Activated naive CD4-positive, alpha-beta T cell treated with anti-CD3 and anti-CD28 coated beads, Interleukin-2, amount 50 U/mL, for 24 hours (primary cell): ENCODE measurements at regions not wholly inside any gene's neighbourhood (a gene's known extent, or its start where the extent isn't known, plus 50 kb on each side); places are given as distances from the start of the nearest gene placed in this dataset.

Experiments used
- H3K27ac Mint-ChIP-seq: one replicate; pipeline ENCODE4 v1.8.0; 2021; ENCODE audit warnings: mild to moderate bottlenecking, mixed read lengths
- H3K27me3 Mint-ChIP-seq: one replicate; pipeline ENCODE4 v1.8.0; 2021; ENCODE audit warnings: mixed read lengths
- H3K36me3 Mint-ChIP-seq: one replicate; pipeline ENCODE4 v1.8.0; 2021; ENCODE audit warnings: mixed read lengths
- H3K4me1 Mint-ChIP-seq: one replicate; pipeline ENCODE4 v1.8.0; 2021; ENCODE audit warnings: mixed read lengths
- H3K4me3 Mint-ChIP-seq: one replicate; pipeline ENCODE4 v1.8.0; 2021; ENCODE audit warnings: mild to moderate bottlenecking, mixed read lengths
- H3K9me3 Mint-ChIP-seq: one replicate; pipeline ENCODE4 v1.8.0; 2021; ENCODE audit warnings: mixed read lengths

DNA sequence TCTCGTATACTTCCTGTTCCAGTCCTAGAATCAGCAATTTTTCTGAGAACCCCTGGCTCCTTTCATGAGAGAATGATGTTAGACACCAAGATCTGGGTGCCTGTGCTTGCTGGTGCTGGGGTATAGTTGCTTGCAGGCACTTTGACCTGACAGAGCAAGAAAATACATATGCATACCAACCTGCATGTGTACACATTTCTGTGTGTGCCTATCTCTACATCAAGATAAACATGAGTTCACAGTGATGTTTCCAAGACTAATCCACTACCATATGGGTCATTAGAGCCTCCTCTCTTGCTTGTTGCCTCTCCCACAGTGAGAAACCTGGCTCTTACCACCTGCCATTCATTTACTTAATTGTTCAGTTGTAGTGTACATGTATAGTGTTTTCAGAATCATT, 229.1 kb upstream of the IGFBP3 start:
- Mint-ChIP-seq H3K36me3 (no peaks in the 10 kb centered on the region), H3K4me1 (no peaks in the 10 kb centered on the region), H3K4me3 (no peak overlapping the region), H3K9me3 (no peaks in the 10 kb centered on the region), H3K27ac (no peak overlapping the region), H3K27me3 (no peaks in the 10 kb centered on the region)

DNA sequence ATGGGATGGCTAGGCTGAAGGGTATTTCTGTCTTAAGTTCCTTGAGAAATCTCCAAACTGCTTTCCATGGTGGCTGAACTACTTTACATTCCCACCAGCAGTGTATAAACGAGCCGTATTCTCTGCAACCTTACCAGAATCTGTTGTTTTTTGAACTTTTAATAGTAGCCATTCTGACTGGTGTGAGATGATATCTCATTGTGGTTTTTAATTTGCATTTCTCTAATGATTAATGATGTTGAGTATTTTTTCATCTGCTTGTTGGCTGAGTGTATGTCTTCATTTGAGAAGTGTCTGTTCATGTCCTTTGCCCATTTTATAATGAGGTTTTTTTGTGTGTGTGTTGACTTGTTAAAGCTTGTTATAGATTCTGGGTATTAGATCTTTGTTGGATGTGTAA, 226.8 kb upstream of the IGFBP3 start:
- Mint-ChIP-seq H3K36me3 (no peaks in the 10 kb centered on the region), H3K4me1 (no peaks in the 10 kb centered on the region), H3K4me3 (no peak overlapping the region), H3K9me3 (no peaks in the 10 kb centered on the region), H3K27ac (no peak overlapping the region), H3K27me3 (no peaks in the 10 kb centered on the region)

DNA sequence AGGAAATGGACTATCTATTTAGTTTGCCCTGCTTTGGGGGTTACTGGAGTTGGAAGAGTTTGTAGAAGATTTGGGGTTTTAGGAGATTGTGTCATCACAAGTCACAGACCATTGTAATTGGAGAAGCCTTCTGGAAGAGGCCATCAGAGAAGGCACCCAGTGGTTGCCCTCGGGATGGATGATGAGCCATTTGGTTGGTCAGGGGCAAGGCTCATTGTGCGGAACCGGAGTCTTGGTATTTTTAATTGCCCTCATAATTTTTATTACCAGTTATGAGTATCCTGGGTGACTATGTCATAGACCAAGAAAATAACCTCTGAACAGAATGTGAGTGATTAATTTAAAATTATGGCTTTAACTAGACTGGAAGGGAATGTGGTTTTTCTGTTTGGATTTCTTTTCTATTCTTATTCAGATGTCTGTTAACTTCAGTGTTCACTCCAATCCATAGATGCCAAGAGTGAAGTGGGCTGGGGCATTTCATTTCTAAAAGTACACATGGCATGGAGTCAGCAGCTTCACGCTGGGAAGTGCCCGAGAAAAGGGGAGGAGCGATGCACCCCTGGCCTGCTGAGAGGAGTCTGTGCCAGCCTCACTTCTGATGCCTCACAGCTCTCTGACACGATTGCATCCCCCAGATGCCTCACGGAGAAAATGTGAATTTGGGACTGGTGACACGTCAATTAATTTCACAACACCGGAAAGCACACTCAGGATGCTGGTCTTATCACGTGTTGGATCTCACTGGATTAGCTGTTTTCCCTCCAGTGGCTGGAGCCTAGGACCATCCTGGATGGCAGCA, 225.6 kb upstream of the IGFBP3 start:
- H3K27ac Mint-ChIP-seq = no peak overlapping the region
- H3K9me3 Mint-ChIP-seq = no peaks in the 10 kb centered on the region
- no peak overlapping the region for H3K4me3 Mint-ChIP-seq
- H3K27me3 Mint-ChIP-seq = no peaks in the 10 kb centered on the region
- H3K36me3 Mint-ChIP-seq = no peaks in the 10 kb centered on the region
- H3K4me1 Mint-ChIP-seq = no peaks in the 10 kb centered on the region

GRCh38 chr7:46145412-46145811, 224.3 kb upstream of the IGFBP3 start:
- H3K4me1 Mint-ChIP-seq = no peaks in the 10 kb centered on the region
- H3K27me3 Mint-ChIP-seq = no peaks in the 10 kb centered on the region
- no peaks in the 10 kb centered on the region for H3K9me3 Mint-ChIP-seq
- H3K27ac Mint-ChIP-seq = no peak overlapping the region
- no peaks in the 10 kb centered on the region for H3K36me3 Mint-ChIP-seq
- no peak overlapping the region for H3K4me3 Mint-ChIP-seq

DNA sequence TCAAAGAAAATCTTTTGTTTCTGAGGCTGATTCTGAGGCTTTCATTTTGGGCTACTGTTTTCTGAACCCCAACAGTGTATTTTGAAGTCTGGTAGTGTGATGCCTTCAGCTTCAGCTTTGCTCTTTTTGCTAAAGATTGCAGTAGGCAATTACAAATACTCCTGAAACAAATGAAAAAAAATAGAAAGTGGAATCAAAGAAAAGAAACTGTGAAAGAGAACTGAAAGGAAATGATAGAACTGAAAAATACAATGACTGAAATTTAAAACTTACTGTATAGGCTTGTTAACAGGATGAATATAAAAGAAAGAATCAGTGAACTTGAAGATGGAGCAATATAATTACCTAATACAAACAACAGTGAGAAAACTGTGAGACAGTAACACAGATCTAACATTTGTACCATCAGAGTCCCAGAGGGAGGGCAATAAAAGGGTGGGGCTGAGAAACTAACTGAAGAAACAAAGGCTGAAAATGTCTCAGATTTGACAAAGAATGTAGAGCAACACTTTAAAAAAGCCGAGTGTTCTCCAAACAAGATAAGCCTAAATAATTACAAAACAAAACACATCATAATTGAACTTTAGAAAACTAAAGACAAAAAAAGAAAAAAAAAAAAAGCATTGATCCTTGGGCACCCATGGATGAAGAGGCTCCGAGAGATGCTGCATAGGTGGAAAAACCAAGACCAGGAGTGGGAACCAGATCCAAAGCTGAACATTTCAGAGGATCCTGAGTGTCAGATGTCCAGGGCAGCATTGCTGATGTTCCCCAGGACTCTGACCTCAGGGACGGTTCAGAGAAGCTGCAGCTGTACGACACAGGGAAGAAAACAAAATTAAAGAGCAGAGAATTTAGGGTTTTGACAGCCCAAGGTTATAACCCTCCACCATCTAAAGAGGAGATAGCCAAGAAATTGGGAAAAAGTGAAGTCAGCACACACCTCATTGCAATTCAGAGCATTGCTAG, 223.2 kb upstream of the IGFBP3 start:
- no peaks in the 10 kb centered on the region for H3K27me3 Mint-ChIP-seq
- H3K4me3 Mint-ChIP-seq = no peak overlapping the region
- no peaks in the 10 kb centered on the region for H3K9me3 Mint-ChIP-seq
- H3K27ac Mint-ChIP-seq = no peak overlapping the region
- no peaks in the 10 kb centered on the region for H3K36me3 Mint-ChIP-seq
- H3K4me1 Mint-ChIP-seq = no peaks in the 10 kb centered on the region

- Mint-ChIP-seq H3K36me3 (no peaks in the 10 kb centered on the region), H3K9me3 (no peaks in the 10 kb centered on the region), H3K4me3 (no peak overlapping the region), H3K4me1 (no peaks in the 10 kb centered on the region), H3K27me3 (no peaks in the 10 kb centered on the region), H3K27ac (no peak overlapping the region)
Measured at GRCh38 chr7:46143421-46143820, 222.3 kb upstream of the IGFBP3 start.

GRCh38 chr7:46139079-46139478, 218.0 kb upstream of the IGFBP3 start:
- Mint-ChIP-seq H3K27ac (no peak overlapping the region), H3K36me3 (no peaks in the 10 kb centered on the region), H3K9me3 (no peaks in the 10 kb centered on the region), H3K4me1 (no peaks in the 10 kb centered on the region), H3K4me3 (no peak overlapping the region), H3K27me3 (no peaks in the 10 kb centered on the region)

DNA sequence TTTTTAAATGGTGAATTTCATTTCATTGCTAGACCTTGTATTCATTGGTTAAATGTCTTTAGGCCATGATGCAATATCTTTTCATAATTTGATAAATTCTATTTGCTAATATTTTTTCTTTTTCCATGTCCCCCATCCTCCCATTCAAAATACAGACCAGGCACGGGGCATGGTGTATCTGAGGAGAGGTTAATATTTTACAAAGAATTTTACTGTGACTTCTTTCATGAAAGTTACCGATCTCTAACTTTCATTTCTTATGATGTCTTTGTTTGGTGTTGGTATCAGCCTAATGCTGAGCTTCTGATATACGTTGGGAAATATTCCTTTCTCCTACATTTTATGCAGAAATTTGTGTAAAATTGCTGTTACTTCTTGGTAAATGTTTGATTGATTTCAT, 216.7 kb upstream of the IGFBP3 start:
- Mint-ChIP-seq H3K27me3 (no peaks in the 10 kb centered on the region), H3K36me3 (no peaks in the 10 kb centered on the region), H3K4me3 (no peak overlapping the region), H3K27ac (no peak overlapping the region), H3K4me1 (no peaks in the 10 kb centered on the region), H3K9me3 (no peaks in the 10 kb centered on the region)

DNA sequence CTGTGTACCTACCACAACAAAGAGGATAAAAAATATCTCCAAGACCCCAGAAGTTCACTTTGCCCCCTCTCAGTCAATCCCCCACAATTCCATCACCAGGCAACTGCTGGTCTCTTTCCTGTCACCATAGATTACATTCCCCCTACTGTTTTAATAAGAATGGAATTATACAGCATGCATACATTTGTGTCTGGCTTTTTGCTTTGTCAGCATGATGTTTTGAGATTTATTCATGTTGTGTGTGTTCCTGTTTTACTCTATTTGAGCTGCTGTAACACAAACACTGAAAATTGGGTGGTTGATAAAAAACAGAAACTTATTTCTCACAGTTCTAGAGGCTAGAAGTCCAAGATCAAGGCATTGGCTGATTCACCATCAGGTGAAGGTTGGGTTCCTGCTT, 214.5 kb upstream of the IGFBP3 start:
- Mint-ChIP-seq H3K27me3 (no peaks in the 10 kb centered on the region), H3K4me3 (no peak overlapping the region), H3K27ac (no peak overlapping the region), H3K4me1 (no peaks in the 10 kb centered on the region), H3K36me3 (no peaks in the 10 kb centered on the region), H3K9me3 (no peaks in the 10 kb centered on the region)

DNA sequence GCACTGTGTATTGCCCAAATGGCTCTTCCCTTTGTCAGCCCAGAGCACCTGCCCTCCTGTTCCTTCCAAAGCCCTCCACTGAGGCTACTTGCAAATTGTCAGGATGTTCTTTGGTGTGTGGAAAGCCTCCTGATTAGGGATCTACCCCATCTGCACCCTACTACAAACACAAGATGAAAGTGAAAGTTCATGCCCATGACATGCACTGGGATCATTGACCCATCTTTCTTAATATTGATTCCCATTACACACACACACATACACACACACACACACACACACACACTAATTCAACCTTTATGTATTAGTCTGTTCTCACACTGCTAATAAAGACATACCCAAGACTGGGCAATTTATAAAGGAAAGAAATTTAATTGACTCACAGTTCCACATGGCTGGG, 213.7 kb upstream of the IGFBP3 start:
- Mint-ChIP-seq H3K9me3 (no peaks in the 10 kb centered on the region), H3K4me3 (no peak overlapping the region), H3K27ac (no peak overlapping the region), H3K4me1 (no peaks in the 10 kb centered on the region), H3K27me3 (no peaks in the 10 kb centered on the region), H3K36me3 (no peaks in the 10 kb centered on the region)

DNA sequence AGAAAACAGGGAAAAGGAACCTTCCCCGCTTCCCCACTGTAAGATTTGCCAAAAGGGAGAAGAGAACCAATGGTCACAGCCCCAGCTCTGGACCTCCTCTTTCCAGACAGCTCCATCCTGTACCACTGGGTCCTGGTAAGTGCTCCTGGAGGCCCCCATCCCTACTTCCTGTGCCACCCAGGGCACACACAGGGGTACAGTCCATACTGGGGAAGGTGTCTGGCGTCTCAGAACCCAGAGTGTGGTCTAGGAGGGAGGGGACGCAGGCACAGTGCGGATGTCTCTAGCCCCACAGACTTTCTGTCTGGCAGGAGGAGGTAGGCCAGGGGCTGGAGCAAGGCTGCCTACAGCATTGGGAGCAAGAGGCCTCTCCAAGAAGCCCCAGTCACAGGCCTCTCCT, 213.3 kb upstream of the IGFBP3 start:
- no peaks in the 10 kb centered on the region for H3K9me3 Mint-ChIP-seq
- H3K27me3 Mint-ChIP-seq = no peaks in the 10 kb centered on the region
- no peak overlapping the region for H3K4me3 Mint-ChIP-seq
- H3K27ac Mint-ChIP-seq = no peak overlapping the region
- no peaks in the 10 kb centered on the region for H3K36me3 Mint-ChIP-seq
- H3K4me1 Mint-ChIP-seq = no peaks in the 10 kb centered on the region

DNA sequence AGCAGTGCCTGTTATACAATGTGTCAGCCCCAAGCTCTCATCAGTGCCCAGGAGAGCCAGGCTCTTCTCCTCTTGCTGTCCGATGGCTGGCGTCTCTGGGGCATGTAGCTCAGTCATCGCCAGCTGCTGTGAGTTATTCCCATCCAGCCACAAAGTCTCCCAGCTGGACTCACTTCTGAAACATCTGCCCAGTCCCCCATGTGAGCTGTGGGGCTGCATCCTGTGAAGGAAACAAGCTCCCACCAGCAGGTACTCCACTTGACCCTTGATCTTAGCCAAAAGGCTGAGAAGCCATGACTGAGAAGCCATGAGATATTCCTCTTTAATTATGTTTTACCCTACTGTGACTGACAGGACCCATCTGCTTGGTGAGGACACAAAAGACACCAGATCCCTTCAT, 212.7 kb upstream of the IGFBP3 start:
- no peaks in the 10 kb centered on the region for H3K27me3 Mint-ChIP-seq
- no peaks in the 10 kb centered on the region for H3K9me3 Mint-ChIP-seq
- no peaks in the 10 kb centered on the region for H3K36me3 Mint-ChIP-seq
- no peaks in the 10 kb centered on the region for H3K4me1 Mint-ChIP-seq
- no peak overlapping the region for H3K27ac Mint-ChIP-seq
- H3K4me3 Mint-ChIP-seq = no peak overlapping the region

DNA sequence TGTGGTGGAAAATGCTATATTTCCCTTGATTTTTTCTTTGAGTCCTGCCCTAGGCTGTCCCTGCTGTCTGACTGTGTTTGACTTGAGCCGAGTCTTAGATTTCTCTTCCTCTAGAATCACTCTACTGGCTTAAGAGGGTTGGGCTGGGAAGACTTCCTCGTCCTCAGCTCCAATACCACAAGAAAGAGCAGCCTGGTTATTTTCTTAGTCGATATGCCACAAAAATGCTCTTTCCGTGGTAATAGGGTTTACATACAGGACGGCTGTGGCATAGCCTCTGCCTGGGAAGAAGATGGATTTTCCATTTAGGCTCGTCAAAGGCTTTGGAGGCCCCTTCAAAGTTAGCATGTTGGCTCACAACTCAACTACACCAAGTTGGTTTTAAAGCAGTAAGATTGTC, 212.0 kb upstream of the IGFBP3 start:
- no peaks in the 10 kb centered on the region for H3K36me3 Mint-ChIP-seq
- no peak overlapping the region for H3K27ac Mint-ChIP-seq
- no peaks in the 10 kb centered on the region for H3K9me3 Mint-ChIP-seq
- no peaks in the 10 kb centered on the region for H3K4me1 Mint-ChIP-seq
- no peak overlapping the region for H3K4me3 Mint-ChIP-seq
- no peaks in the 10 kb centered on the region for H3K27me3 Mint-ChIP-seq

DNA sequence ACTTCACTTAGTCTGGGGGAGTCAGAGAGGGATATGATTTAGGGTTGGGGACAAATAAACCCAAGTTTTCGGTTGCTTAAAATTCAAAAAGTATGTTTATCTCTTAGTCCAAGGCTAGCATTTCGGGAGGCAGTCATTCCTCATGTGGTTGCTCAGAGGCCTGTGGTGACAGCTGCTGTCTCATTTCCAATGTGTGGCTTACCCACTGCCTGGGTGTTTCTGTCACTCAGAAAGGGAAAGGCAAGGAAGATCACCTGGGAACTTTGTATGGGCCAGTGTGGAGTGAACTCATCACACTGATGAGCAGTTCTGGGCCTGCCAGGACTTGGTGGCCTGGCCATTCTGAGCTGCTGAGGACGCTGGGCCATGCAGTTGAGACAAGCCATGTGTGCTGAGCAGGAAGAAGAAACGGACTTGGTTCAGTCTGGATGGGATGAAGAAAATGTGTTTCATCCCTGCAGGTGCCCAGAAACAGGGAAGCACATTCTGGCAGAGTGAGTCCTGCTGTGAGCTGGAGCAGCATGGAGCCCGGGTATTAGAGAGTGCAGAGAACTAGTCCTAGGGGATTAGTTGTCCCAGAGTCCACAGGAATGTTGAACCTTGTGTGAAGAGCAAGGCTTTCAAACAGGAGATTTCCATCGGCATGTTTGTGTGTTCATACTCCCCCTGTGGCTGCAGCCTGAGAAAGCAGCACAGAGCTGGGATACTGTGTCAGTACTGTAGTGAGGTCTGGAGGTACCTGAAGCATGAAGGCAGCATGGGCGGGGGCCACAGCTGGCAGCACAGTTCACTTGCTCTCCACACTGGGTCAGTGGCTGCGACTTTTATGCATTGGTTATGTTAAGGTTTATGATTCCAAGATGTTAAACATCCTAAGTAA, 211.1 kb upstream of the IGFBP3 start:
- Mint-ChIP-seq H3K9me3 (no peaks in the 10 kb centered on the region), H3K4me3 (no peak overlapping the region), H3K36me3 (no peaks in the 10 kb centered on the region)

GRCh38 chr7:46129831-46130230, 208.8 kb upstream of the IGFBP3 start:
- no peaks in the 10 kb centered on the region for H3K27me3 Mint-ChIP-seq
- no peak overlapping the region for H3K27ac Mint-ChIP-seq
- H3K4me3 Mint-ChIP-seq = no peak overlapping the region
- H3K36me3 Mint-ChIP-seq = no peaks in the 10 kb centered on the region
- no peaks in the 10 kb centered on the region for H3K4me1 Mint-ChIP-seq
- H3K9me3 Mint-ChIP-seq = no peaks in the 10 kb centered on the region

More for the DNA sequence above, 211.1 kb upstream of the IGFBP3 start:
- Mint-ChIP-seq H3K4me1 (no peaks in the 10 kb centered on the region), H3K27ac (no peak overlapping the region), H3K27me3 (no peaks in the 10 kb centered on the region)
